ENCODE measurements at regions not wholly inside any gene's neighbourhood (a gene's known extent, or its start where the extent isn't known, plus 50 kb on each side); places are given as distances from the start of the nearest gene placed in this dataset.

DNA sequence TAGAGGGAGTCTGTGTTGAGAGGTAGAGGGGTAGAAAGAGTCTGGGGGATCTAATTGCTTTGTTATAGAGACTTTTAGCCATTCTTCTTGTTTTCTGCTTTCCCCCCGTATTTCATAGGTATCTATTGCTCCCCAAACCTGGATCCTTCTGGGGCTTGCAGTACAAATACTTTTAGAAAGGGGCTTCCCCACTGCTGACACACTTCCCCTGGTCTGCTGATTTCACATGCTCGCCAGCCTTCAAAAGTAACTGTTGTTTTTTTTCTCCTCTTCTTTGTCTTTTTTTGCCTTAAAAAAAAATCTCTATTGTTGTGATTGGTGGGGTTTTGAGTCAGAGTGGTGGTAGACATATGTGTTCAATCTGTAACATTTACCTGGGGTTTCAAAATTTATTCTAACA, 300.6 kb upstream of the AZI2 start:
- no peak for DNase-seq

DNA sequence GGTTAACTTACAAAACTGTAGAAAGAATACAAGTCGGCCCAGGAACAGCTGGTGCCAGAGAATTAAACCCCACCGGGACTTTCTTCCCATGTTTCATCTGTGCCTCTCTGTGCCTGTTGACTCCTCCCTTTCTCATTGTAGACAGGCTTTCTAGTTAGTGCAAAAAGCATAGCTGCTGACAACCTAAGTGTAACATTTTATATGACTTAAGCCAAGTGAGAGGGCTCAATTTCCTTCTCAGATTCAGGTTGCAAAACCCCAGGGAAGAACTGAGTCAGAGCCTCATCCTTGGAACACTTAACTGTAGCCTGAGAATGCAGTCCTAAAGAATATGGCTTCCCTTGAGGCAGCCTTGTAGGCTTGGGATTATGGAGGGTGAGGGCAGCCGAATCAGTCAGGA, 302.5 kb upstream of the AZI2 start:
- no peak for DNase-seq

DNA sequence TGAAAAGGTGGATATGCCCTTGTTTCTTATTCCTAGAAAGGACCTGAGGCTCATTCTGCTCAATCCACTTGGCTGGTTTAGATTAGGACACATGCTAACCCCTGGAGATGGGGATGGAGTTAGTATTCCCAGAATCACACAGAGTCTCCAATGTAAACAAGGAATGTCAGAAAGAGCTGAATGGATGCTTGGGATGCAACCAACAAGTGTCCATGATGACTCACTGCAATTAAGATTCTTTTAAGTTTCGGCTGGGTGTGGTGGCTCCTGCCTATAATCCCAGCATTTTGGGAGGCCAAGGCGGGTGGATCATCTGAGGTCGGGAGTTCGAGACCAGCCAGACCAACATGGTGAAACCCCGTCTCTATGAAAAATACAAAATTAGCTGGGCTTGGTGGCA, 315.5 kb upstream of the AZI2 start:
- DNase-seq: no peak

DNA sequence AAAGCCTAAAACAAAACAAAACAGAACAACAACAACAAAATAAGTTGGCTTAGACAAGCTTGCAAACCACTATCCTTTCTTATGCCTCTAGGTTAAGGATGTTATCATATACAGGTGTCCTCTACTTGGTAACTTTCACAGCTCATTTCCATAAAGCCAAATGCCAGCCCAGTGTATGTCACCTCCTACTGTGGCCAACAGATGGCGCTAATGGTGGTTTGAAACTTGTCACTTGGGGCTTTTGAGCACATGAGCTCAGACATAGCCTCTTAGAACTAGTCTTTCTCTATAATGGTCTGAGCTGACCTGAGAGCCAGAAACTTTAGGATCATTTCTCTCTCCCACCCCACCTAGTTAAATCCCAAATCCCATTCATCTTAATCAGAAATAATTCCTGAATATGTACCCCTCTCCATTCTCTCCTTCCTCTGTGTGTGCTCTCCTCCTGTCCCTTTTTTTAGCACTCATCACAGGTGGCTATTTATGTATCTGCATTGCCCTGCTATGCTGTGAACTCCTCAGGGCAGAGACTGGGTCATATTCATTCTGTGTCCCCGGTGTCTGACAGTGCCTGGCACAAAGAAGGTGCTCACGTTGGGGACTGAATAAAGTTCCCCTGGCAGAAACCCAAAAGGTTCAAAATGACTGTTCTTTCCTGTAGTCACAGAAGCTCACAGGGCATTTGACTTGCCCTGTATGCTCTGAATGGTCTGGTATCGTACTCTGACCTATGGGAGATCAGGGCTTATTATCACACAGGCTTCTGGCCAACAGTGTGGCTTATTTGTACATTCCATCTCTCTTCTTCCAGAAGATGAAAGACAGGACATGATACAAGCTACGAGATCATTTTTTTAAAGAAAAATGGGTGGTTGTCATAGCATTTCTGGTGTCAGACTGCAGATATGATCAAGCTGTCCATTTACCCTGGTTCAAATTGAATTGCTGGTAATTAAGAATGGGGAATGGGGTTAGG, 319.3 kb upstream of the AZI2 start:
- DNase-seq: peak; percentile 0

DNA sequence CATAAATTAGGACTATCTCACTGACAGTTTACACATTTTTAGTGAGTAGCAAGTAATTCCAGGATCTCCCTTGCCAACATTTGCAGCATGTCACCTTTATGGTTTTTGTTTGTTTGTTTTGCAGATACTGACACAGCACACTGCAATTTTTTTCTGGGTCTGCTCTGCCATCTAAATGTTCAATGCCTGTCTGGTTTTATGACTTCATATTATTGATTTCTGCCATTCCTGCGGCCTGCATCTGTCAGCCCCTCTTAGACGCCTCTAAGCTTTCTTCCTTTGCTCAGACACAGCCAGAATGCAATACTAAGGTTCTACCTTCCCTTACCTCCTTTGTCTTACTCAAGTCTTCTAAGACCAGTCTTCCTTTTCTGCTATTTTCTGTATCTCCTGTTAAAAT, 321.2 kb upstream of the AZI2 start:
- no peak for DNase-seq

DNA sequence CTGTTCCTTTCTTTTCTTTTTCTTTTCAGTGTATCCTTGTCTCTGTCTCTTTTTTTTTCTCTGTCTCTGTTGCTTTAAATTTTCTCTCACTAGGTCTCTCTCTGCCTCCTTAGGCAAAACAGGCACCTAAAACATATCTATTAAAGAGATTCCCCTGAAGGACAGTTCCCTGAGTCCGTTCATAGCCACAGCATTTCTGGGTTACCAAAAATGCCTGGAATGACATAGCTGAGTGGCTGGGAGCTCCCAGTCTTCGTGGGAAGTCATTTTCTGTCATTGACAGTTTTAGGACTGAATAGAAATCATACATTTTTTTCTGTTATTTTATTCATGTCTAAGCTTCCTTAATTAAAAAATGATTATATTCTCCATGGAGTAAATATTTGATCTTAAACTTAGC, 323.8 kb upstream of the AZI2 start:
- DNase-seq: no peak

DNA sequence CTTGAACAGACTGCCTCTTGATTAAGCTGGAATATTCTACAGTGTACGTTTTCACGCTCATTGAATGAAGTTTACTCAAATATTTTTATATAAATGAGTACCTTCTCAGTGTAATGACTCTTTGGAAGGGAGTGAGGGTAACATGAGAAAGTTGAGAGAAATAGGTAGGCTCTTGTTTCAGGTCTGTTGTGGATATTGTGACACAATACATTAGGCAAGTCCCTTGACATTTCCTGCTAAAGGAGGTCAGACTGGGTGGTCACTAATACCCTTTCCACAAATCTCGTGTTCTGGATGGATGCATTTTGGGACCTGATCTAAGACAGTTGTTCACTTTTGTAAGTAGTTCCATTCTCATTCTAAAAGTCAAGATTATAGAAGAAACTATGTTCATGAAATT, 324.8 kb upstream of the AZI2 start:
- DNase-seq: no peak

DNA sequence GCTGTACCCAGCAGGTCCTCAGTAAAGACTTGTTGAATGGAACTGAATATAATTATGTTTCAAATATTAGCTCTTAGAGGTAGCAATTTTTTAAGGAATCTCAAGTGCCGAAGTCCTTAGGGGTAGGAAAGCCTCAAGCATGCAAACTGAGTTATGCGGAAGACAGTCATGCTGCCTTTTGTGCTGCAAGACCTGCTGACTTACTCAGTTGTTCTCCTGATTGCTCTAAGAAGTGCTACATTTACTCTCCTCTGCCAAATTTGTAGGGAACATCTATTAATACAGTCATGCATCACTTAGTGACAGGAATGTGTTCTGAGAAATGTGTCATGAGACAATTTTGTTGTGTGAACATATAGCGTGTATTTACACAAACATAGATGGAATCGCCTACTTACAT, 325.6 kb upstream of the AZI2 start:
- no peak for DNase-seq

DNA sequence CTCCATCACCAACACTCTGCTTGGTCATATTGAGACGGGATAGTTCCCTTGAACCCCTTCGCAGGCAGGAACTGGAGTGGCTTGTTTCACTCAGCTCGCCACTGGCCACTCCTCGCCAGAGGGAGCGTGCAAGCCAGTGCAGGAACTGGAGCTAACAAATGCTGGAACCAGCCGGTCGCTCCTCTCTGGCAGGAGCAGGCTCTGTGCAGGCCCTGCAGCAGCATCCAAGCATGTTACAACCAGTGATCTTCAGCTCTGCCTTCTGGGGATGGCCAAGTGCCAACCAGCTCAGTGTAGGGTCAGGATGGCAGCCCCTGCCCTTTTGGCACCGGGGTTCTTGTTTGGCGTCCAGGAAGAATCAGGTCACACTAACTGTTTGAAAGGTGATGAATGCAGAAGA, 329.0 kb upstream of the AZI2 start:
- no peak for DNase-seq

DNA sequence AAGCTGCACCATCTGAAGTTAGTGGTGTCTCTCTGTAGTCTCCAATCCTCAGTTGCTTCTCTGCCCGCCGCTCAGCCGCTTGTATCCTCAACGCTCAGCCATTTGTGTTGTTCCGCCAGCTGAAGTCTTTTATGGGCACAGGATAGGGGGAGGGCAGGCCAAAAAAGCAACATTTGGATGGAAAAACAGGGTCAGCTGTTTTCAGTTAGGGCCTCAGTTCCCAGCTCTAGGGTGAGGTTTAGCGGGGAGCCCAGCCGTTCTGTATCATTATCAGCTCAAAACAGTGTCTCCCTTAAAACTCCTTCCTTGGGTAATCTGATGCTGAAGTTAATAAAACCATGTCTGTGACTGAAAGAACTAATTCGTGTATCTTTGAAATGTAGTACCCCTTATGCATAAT, 329.5 kb upstream of the AZI2 start:
- DNase-seq: no peak

DNA sequence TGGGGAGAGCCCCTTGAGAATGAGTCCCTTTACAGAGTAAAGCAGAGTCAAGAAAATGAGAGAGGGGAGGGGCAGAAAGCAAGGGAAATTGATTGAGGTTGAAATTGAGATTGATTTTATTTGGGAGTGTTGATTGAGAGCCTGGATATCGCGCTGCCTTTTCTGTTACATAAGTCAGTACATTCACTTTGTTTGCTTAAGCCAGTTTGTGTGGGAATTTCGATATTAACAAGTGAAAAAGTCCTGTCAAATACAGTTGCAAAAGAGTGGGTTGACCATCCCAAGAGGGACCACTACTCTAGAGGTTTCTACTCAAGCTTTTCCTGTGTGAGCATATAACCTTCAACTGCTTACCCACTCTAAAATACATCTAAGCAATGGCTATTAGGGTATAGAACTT, 331.4 kb upstream of the AZI2 start:
- DNase-seq: no peak

DNA sequence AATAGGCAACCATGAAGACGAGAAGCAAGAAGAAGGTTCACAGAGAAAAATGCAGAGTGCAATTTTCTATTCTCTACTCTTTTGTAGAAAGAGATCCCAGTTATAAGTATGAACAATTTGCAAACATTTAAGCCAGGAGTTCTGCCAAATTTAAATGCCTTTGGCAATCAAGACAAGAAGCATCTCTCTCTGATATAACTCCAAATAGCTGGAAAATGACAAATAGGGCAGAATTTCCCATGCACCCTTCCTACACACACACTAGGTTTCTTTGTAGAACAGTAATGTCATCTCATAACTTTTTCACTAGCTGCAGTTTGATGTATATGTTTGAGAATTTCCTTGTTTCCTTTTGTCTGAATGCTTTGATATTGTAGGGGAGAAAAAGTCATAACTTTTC, 333.5 kb upstream of the AZI2 start:
- no peak for DNase-seq

DNA sequence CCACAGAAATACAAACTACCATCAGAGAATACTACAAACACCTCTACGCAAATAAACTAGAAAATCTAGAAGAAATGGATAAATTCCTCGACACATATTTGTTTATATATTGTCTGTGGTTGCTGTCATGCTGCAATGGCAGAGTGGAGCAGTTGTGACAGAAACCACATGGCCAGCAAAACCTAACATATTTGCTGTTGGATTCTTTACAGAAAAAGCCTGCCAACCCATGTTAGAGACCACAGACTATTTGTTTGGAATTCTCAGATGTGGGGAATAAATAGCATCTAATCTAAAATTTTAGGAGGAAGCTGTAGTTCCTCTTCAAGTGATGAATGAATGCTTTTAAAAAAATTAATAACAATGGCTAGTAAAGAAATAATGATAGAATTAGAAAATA, 341.6 kb upstream of the AZI2 start:
- DNase-seq: no peak

DNA sequence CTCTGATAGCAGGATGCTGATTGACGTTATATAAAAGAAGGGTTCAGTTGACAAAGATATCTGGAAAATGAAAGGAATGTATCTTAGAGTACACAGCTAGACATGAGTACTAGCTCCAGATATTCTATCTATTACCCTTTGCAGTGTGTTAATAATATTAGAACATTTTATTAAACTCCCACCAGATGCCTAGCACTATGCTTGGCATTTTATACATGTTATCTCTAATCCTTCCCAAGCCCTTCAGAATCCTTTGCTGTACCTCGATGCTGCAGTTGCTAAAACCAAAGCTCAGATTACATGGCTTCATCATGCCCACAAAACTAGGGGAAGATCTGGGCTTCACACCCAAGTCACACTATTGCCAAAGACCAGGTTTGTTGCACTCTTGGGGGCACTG, 350.1 kb upstream of the AZI2 start:
- no peak for DNase-seq

DNA sequence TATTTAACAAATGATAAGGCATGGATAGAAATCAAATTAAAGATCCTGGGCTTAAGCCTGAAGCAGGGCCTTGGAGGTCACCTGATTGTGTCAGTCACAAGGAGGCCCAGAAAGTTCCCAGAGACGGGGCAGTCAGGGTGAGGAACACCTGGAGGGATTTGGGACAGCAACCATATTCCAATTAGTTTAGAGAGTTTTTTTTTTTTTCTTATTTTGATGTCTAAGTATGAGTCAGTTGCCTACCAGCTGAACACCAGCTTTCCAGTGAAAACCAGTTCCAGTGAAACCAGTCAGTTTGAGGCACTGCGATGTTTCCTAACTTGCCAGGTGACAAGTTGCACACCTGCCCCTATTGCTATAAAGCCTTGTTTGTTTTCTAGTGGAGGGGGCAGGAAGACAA, 350.7 kb upstream of the AZI2 start:
- no peak for DNase-seq

DNA sequence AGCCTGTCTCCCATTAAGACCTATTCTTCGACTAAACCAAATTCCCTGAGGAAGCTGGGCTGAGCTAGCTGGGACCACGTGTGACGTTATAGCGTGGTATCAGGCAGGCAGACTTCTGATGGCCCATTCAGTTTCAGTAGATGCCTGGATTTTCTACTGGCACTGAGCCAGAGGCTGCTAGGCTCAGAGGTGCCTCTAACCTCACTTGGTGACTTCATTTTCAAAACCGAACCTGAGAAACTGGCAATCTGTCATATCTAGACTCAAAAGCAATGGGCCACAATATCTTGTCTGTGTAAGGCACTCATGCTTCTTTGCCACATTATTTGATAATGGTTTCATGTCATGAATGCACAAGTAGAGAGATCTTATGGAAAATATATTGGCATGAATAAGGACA, 352.1 kb upstream of the AZI2 start:
- DNase-seq: no peak

DNA sequence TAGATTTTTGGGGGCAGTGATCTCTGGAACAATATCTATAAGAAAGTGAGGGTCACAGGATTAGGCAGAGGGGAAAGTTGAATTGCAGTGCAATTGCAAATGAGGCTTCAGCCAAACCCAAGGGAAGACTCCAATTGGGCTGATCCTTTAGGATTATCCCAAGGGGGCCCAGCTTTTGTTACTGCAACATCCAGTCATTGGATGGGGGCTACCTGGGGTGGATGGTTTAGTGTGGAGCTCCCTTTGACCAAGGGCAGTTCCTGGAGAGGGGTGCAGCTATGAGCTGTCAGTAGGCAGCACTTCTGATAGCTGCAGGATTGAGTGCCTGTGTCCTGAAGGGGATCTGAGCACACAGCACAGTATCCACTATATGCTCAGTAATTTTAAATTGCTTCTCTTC, 355.2 kb upstream of the AZI2 start:
- no peak for DNase-seq

DNA sequence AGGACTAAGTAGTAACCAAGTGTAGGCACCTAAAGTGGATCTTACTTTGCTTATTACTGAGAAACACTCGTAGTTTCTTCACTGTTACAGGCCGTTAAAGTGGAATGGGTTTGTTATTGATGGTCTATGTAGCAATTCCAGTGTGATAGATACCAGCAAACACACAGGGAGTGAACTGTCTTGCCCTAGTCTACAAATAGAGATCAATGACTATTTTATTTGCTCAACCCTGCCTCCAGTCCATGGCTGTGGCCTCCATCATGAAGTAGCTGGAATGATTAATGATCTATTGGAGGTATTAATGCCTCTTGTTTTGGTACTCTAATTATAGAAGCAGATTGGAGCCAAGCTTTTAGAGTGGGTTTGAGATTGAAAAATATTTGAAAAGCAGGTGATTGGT, 362.7 kb upstream of the AZI2 start:
- DNase-seq: no peak

DNA sequence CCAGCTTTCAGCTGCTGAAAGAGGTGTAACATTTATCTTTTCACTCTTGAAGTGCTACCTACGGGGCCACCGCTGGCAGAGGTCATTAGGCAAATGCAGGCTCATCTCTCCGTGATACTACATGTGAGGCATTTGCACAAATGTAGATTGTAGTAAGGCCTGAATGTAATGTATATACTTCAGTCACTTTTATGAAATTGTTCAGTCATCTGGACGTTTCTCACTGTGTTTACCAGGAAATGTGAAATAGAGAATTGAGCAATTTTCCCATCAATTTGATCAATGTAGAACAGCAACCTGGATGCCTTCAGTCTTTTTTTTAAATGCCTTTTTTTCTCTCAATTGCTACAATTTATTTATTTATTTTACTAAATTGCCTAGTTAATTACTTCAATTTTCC, 368.3 kb upstream of the AZI2 start:
- DNase-seq: no peak

DNA sequence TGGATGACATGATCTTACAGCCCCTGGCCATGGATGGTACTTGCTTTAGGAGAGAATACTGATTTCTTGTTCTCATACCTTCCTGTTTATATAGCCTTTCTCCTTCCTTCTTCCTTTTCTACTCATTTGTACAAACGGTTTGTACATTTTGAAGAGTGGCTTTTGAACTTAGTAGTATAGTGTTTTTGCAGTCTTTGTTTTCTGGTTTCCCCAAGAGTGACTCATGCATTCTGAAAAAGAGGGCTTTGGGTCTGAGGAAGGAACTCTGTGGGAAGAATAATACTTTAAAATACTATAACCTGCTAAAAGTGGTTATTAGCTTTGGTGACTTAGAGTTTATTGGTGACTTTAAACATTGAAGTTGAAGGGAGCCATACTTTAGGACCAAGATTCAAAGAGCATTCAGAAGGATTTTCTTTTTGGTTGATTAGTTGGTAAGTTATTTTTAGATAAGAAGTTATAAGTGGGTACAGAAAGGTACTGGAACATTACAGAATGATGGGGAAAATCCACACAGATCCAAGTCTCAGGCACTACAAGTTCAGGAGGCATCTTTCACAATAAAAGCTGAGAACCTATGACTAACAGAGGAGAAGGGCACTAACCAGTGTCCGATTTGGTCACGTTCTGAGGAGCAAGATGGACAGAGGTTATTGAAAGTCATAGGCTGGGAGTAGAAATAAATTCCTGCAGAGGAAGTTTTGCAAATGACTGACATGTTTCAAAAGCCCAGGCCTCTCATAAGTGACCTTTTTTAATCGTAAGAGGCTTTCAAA, 369.6 kb upstream of the AZI2 start:
- no peak for DNase-seq

DNA sequence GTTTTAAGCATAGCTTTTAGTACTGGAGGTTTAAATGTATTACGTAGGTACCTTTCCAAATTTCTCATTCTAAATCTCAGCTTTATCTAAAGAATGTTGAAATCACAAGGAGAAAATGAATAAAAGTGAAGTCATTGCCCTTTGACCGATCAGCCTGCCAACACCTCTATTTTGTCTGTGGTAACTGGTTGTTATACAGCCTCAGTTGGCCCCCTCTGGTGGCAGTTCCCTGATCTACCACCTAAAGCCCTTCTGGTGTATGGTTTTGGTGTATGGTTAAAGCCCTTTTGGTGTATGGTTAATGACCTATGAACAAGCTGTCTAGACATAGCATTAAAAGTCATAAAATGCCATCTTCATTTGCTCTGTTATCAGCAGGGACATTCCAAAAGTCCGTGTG, 378.2 kb upstream of the AZI2 start:
- no peak for DNase-seq

DNA sequence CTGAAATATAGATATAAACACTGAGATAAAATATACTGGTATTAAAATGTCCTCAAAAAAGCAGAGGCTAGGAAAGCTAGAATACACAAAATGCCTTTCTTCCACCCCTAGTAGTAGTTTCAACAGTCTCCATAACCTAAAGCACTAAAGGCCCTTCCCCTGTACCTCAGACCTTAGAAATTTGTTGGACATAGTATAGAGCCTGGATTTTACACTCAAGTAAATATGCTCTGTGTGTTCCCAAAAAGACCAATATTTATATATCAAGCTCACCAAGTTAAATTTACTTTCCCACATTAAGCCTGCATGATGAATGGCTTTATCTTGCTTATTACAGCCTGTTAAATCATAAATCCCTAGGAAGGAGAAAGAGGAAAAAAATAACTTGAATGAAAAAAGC, 378.7 kb upstream of the AZI2 start:
- DNase-seq: no peak

DNA sequence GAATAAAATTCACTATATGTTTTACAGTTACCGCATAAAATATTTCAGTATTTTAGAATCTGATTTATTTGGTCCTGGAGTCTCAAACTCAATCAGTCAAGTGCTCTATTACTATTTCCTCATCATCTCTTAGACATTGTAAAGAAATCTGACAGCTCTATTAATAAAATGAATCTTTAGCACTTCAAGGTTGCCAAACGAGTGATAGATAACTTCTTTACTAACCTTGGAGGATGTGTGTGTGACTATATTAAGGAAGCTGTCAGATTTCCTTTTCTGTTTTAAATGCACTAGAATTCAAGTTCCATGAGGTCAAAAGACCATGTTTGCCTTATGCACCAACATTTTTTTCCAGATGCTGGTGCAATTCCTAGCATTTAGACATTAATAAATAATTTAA, 389.8 kb upstream of the AZI2 start:
- no peak for DNase-seq

DNA sequence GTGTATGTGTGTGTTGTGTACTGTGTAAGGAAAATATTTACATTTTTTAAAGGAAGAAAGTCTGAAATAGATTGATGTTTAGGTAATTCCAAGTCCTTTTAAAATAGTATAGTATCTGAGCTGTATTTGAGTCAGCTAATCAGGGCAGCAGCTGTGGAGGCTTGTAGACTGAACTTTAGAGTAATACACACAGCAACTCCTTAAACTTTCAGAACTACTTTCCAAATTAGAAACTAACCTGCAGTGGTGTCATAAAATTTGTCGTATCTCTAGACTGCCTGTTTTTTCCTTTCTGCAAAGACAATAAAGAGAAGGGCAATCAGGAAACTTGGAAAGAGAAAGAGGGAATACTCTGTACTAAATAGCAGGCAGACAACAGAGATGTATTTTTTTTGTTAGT, 391.0 kb upstream of the AZI2 start:
- no peak for DNase-seq

DNA sequence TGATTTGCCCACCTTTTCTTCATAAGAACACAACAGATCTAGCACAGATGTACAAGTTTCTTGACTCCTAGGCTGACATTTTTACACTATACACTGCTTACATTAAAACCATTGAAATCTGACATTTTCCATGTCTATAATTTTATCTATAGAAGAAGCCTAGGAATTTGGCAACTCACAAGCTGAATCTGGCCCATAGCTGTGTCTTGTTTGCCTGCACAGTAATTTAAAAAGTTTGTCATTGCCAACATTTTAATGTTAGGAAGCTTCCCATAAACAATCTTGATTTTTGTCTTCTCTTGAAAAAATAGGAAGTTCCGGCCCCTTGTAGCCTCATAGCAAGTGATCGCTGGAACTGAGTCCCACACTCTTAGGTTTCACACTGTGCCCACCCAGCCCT, 394.6 kb upstream of the AZI2 start:
- DNase-seq: no peak
